B cell (primary cell): ENCODE measurements at regions not wholly inside any gene's neighbourhood (a gene's known extent, or its start where the extent isn't known, plus 50 kb on each side); places are given as distances from the start of the nearest gene placed in this dataset.

Experiments
- ATAC-seq: fragments of 200-7000 bp; cut with Tn5 transposase; one replicate; pipeline ENCODE4 v1.10.0; 2021; ENCODE audit warnings: low read depth, mild to moderate bottlenecking, moderate number of reproducible peaks, moderate library complexity
- CTCF ChIA-PET: fragments of 350-600 bp; sonication (Branson Sonifier 250); formaldehyde crosslinking; loops from one replicate; lab custom pipeline; 2021; ENCODE audit warnings: antibody characterized with exemption, inconsistent platforms; lab: Charles Lee
- POLR2A ChIA-PET: fragments of 350-600 bp; sonication (Branson Sonifier 250); formaldehyde crosslinking; loops from one replicate; lab custom pipeline; 2021; ENCODE audit warnings: antibody characterized with exemption; lab: Charles Lee
- DNase-seq: peaks from one replicate; pipeline ENCODE4 v3.0.0; 2013
- H2AFZ ChIP-seq: 2 replicates; pipeline ENCODE4 v1.6.1; 2012; ENCODE audit warnings: mild to moderate bottlenecking, low read depth, low read length; ENCODE audit not compliant: insufficient read depth, poor library complexity, severe bottlenecking
- H3K27ac ChIP-seq, 2 donors: 1 replicate in 1 of 2; 2 replicates in 1 of 2; pipeline ENCODE4 v1.5.1; 2012 to 2013; ENCODE audit warnings: low read length in 2 of 2, mild to moderate bottlenecking in 2 of 2, moderate library complexity in 1 of 2
- H3K27me3 ChIP-seq, 4 experiments: fragments of 200-600 bp in 1 of 4; sonication (generic) in 1 of 4; replicated peaks in 1 of 4; 1 replicate in 2 of 4; 2 replicates in 2 of 4; pipeline versions ENCODE4 v1.6.1 to v1.7.0; 2013 to 2016; ENCODE audit warnings: low read length in 3 of 4, mild to moderate bottlenecking in 2 of 4, mixed read lengths in 1 of 4, moderate library complexity in 1 of 4; ENCODE audit not compliant: insufficient read depth in 4 of 4, control insufficient read depth in 3 of 4; ENCODE audit errors: control extremely low read depth in 1 of 4
- H3K36me3 ChIP-seq, 2 experiments: replicated peaks in 1 of 2; 1 replicate in 1 of 2; 2 replicates in 1 of 2; pipeline versions ENCODE4 v1.6.1 to v1.7.1; 2013; ENCODE audit warnings: low read length in 1 of 2; ENCODE audit not compliant: insufficient read depth in 2 of 2, control insufficient read depth in 1 of 2; ENCODE audit errors: control extremely low read depth in 1 of 2, extremely low read depth in 1 of 2
- H3K4me1 ChIP-seq, 2 donors: fragments of 200-600 bp in 1 of 2; sonication (generic) in 1 of 2; 1 replicate in 1 of 2; 2 replicates in 1 of 2; pipeline versions ENCODE4 v1.5.1 to v1.6.1; 2013 to 2017; ENCODE audit warnings: low read length in 2 of 2; ENCODE audit not compliant: control insufficient read depth in 2 of 2, insufficient read depth in 2 of 2
- H3K4me2 ChIP-seq: replicated peaks from 2 replicates; pipeline ENCODE3; 2012; ENCODE audit warnings: mild to moderate bottlenecking, low read depth, low read length; ENCODE audit not compliant: poor library complexity, severe bottlenecking
- H3K4me3 ChIP-seq, 5 experiments: fragments of 200-600 bp in 1 of 5; sonication (generic) in 1 of 5; 1 replicate in 3 of 5; 2 replicates in 2 of 5; pipeline versions ENCODE4 v1.5.1 to v1.7.0; 2011 to 2016; ENCODE audit warnings: low read length in 4 of 5, mild to moderate bottlenecking in 4 of 5, low read depth in 2 of 5, control low read depth in 1 of 5, moderate library complexity in 1 of 5; ENCODE audit not compliant: insufficient read depth in 1 of 5; ENCODE audit errors: control extremely low read depth in 1 of 5, extremely low read depth in 1 of 5
- H3K79me2 ChIP-seq: fragments of 200-600 bp; sonication (generic); one replicate; pipeline ENCODE4 v1.6.0; 2016; ENCODE audit warnings: low read length; ENCODE audit not compliant: control insufficient read depth, insufficient read depth
- H3K9ac ChIP-seq: fragments of 200-600 bp; sonication (generic); 2 replicates; pipeline ENCODE4 v1.6.1; 2017; ENCODE audit warnings: mild to moderate bottlenecking, low read length, moderate library complexity
- H3K9me3 ChIP-seq, 3 donors: one replicate each; pipeline versions ENCODE4 v1.6.1 to v1.7.1; 2013; ENCODE audit warnings: low read length in 2 of 3; ENCODE audit not compliant: control insufficient read depth in 2 of 3, insufficient read depth in 1 of 3; ENCODE audit errors: control extremely low read depth in 1 of 3
- H4K20me1 ChIP-seq: 2 replicates; pipeline ENCODE4 v1.6.0; 2012; ENCODE audit warnings: mild to moderate bottlenecking, low read length; ENCODE audit not compliant: insufficient read depth, control insufficient read depth, poor library complexity, severe bottlenecking
- H3K27ac Mint-ChIP-seq: one replicate; pipeline ENCODE4 v1.8.0; 2021; ENCODE audit warnings: mixed read lengths
- H3K27me3 Mint-ChIP-seq: one replicate; pipeline ENCODE4 v1.8.0; 2021; ENCODE audit warnings: mixed read lengths
- H3K4me1 Mint-ChIP-seq: one replicate; pipeline ENCODE4 v1.8.0; 2021; ENCODE audit warnings: mixed read lengths
- H3K4me3 Mint-ChIP-seq: one replicate; pipeline ENCODE4 v1.8.0; 2021; ENCODE audit warnings: mixed read lengths
- H3K9me3 Mint-ChIP-seq: one replicate; pipeline ENCODE4 v1.8.0; 2022; ENCODE audit warnings: mixed read lengths; ENCODE audit not compliant: insufficient read depth
- EZH2 ChIP-seq: IDR thresholded peaks from 2 replicates; pipeline ENCODE4 v1.6.1; 2012; ENCODE audit warnings: borderline replicate concordance, low read depth, mild to moderate bottlenecking, moderate library complexity, low read length; ENCODE audit not compliant: insufficient read depth, poor library complexity, severe bottlenecking
- WGBS: methylation state at CpG from one replicate; pipeline ENCODE4 v1.1.5; 2013; ENCODE audit warnings: missing lambda C conversion rate; ENCODE audit not compliant: insufficient coverage; 5-methylcytosine and 5-hydroxymethylcytosine counted together
- intact Hi-C: fragments of 100-400 bp; cut with micrococcal nuclease; formaldehyde crosslinking; loops from one replicate; pipeline ENCODE4 v1.10.0; 2022
- TF ChIP-seq, protein P1 (sequence below): fragments of 200-600 bp; IDR thresholded peaks from one replicate; pipeline ENCODE4 v1.8.0; 2022; ENCODE audit warnings: antibody characterized with exemption, mild to moderate bottlenecking

- Histone ChIP-seq H3K9me3 (peaks cover 0 to 11% (median 7%) of the 10 kb centered on the region in 3 donors), H3K79me2 (no peaks in the 10 kb centered on the region), H4K20me1 (no peaks in the 10 kb centered on the region), H3K36me3 (no peaks in the 10 kb centered on the region), H3K4me3 (no peak overlapping the region), H2AFZ (no peak overlapping the region), H3K9ac (no peak overlapping the region), H3K4me1 (no peaks in the 10 kb centered on the region), H3K4me2 (no peak overlapping the region), H3K27me3 (no peaks in the 10 kb centered on the region), H3K27ac (no peak overlapping the region)
- H3K9me3 Mint-ChIP-seq: no peaks in the 10 kb centered on the region
- intact Hi-C loops: no loop called here
- no peak overlapping the region for H3K27ac Mint-ChIP-seq
- DNase-seq (no peak), ATAC-seq (no peak)
- WGBS: 98% methylated on average over 26 of the region's 27 CpGs
- no peaks in the 10 kb centered on the region for H3K27me3 Mint-ChIP-seq
- CTCF ChIA-PET: interaction anchor here (1.4 kb wide), 1 partner anchor 9 kb away, joined by 8 read pairs; no protein-coding TSS in a partner anchor
- H3K4me3 Mint-ChIP-seq: no peak overlapping the region
- POLR2A ChIA-PET: no interaction called here
- H3K4me1 Mint-ChIP-seq: peaks cover 7% of the 10 kb centered on the region
- TF ChIP-seq, protein P1, sequence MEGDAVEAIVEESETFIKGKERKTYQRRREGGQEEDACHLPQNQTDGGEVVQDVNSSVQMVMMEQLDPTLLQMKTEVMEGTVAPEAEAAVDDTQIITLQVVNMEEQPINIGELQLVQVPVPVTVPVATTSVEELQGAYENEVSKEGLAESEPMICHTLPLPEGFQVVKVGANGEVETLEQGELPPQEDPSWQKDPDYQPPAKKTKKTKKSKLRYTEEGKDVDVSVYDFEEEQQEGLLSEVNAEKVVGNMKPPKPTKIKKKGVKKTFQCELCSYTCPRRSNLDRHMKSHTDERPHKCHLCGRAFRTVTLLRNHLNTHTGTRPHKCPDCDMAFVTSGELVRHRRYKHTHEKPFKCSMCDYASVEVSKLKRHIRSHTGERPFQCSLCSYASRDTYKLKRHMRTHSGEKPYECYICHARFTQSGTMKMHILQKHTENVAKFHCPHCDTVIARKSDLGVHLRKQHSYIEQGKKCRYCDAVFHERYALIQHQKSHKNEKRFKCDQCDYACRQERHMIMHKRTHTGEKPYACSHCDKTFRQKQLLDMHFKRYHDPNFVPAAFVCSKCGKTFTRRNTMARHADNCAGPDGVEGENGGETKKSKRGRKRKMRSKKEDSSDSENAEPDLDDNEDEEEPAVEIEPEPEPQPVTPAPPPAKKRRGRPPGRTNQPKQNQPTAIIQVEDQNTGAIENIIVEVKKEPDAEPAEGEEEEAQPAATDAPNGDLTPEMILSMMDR: no peak
- TF ChIP-seq EZH2: no peak
Measured at GRCh38 chr9:80185112-80185738, 613.5 kb downstream of the TLE4 start.

- Histone ChIP-seq H3K9me3 (peaks cover 0 to 17% (median 13%) of the 10 kb centered on the region in 3 donors), H3K27me3 (no peaks in the 10 kb centered on the region), H3K4me2 (no peak overlapping the region), H3K79me2 (no peaks in the 10 kb centered on the region), H4K20me1 (no peaks in the 10 kb centered on the region), H3K4me3 (no peak overlapping the region), H3K9ac (no peak overlapping the region), H3K27ac (no peak overlapping the region), H2AFZ (no peak overlapping the region), H3K36me3 (no peaks in the 10 kb centered on the region), H3K4me1 (no peaks in the 10 kb centered on the region)
- Mint-ChIP-seq H3K27me3 (no peaks in the 10 kb centered on the region), H3K4me3 (no peak overlapping the region), H3K4me1 (no peaks in the 10 kb centered on the region), H3K27ac (no peak overlapping the region), H3K9me3 (peaks cover 6% of the 10 kb centered on the region)
- ATAC-seq (no peak), DNase-seq (no peak)
- CTCF ChIA-PET: interaction anchor here (0.5 kb wide), 1 partner anchor 52 kb away, joined by 5 read pairs; no protein-coding TSS in a partner anchor
- TF ChIP-seq, protein P1: no peak
- no peak for TF ChIP-seq EZH2
- intact Hi-C loops: no loop called here
- WGBS: 100% methylated on average over 1 of the region's 2 CpGs
- POLR2A ChIA-PET: no interaction called here
Measured at GRCh38 chr9:80177949-80178480, 606.2 kb downstream of the TLE4 start.
